GM06990 (cell line): ENCODE measurements at regions not wholly inside any gene's neighbourhood (a gene's known extent, or its start where the extent isn't known, plus 50 kb on each side); places are given as distances from the start of the nearest gene placed in this dataset.

Source experiments
- DNase-seq: peaks from one replicate; pipeline ENCODE4 v3.0.0-alpha.2; 2011; ENCODE audit not compliant: insufficient read length; ENCODE audit errors: extremely low read depth
- H3K27me3 ChIP-seq: replicated peaks from 2 replicates; pipeline ENCODE4 v1.6.0; 2011; ENCODE audit warnings: low read length; ENCODE audit not compliant: control insufficient read depth, insufficient read depth
- H3K36me3 ChIP-seq: 2 replicates; pipeline ENCODE4 v1.5.1; 2011; ENCODE audit warnings: low read length; ENCODE audit not compliant: control insufficient read depth, insufficient read depth
- H3K4me3 ChIP-seq: replicated peaks from 2 replicates; pipeline ENCODE4 v1.5.1; 2011; ENCODE audit warnings: low read depth, mild to moderate bottlenecking, control low read depth, low read length
- CTCF ChIP-seq: IDR thresholded peaks from 2 replicates; pipeline ENCODE4 v1.5.1; 2011; ENCODE audit warnings: low read length, control low read depth, mild to moderate bottlenecking, inconsistent platforms; ENCODE audit not compliant: insufficient read depth, poor library complexity, severe bottlenecking

- DNase-seq = no peak
- Histone ChIP-seq H3K27me3 (no peaks in the 10 kb centered on the region), H3K36me3 (no peaks in the 10 kb centered on the region), H3K4me3 (no peak overlapping the region)
- TF ChIP-seq CTCF = no peak
Measured at GRCh38 chr16:82328881-82329469, 159.0 kb upstream of the MPHOSPH6 start.

GRCh38 chr16:82323171-82323570, 153.1 kb upstream of the MPHOSPH6 start:
- TF ChIP-seq CTCF = no peak
- no peak overlapping the region for H3K4me3 ChIP-seq
- H3K36me3 ChIP-seq = no peaks in the 10 kb centered on the region
- H3K27me3 ChIP-seq = no peaks in the 10 kb centered on the region
- DNase-seq = no peak

GRCh38 chr16:82322177-82322576, 152.2 kb upstream of the MPHOSPH6 start:
- TF ChIP-seq CTCF = no peak
- H3K27me3 ChIP-seq = no peaks in the 10 kb centered on the region
- H3K4me3 ChIP-seq = no peak overlapping the region
- H3K36me3 ChIP-seq = no peaks in the 10 kb centered on the region
- DNase-seq = no peak

- TF ChIP-seq CTCF = no peak
Measured at GRCh38 chr16:82319038-82319437, 149.0 kb upstream of the MPHOSPH6 start.

GRCh38 chr16:82317411-82318167, 147.6 kb upstream of the MPHOSPH6 start:
- TF ChIP-seq CTCF = no peak
- no peak for DNase-seq
- no peak overlapping the region for H3K4me3 ChIP-seq
- no peaks in the 10 kb centered on the region; the same call in none of the 2 replicates for H3K27me3 ChIP-seq
- no peaks in the 10 kb centered on the region for H3K36me3 ChIP-seq

More at GRCh38 chr16:82319038-82319437, 149.0 kb upstream of the MPHOSPH6 start:
- Histone ChIP-seq H3K4me3 (no peak overlapping the region), H3K36me3 (no peaks in the 10 kb centered on the region), H3K27me3 (no peaks in the 10 kb centered on the region; the same call in none of the 2 replicates)
- no peak for DNase-seq
